ENCODE measurements at regions not wholly inside any gene's neighbourhood (a gene's known extent, or its start where the extent isn't known, plus 50 kb on each side); places are given as distances from the start of the nearest gene placed in this dataset.

DNA sequence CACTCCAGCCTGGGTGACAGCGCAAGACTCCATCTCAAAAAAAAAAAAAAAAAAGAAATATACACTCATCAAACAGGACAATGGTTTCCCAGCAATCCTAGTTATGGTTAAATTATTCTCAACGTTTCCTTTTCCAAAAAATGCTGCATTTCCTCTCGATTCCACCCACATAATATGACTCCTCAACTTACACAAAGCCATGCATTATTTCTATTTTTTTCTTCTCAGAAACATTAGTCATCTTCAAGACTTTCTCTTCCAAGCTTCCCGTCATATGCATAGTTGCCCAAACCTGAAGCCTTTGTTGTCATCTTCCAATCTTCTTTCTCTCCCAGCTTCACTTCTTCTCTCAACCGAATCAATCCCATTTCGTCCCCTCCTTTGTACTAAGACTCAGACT is 61.4 kb upstream of the RANBP6 start:
- no peaks in the 10 kb centered on the region for H3K9me3 ChIP-seq (ENCODE audit: insufficient read depth in 2 of 2, low read depth in 1 of 2, low read length in 1 of 2)
- POLR2A ChIA-PET (ENCODE audit: partially characterized antibody) = no interaction called here
- no peak overlapping the region for H4K5ac ChIP-seq (ENCODE audit: insufficient read length, low read depth, low read length)
- 0 out of 2 replicates have a peak overlapping the region, but pooled peaks have one; percentile 7 for H2AFZ ChIP-seq (ENCODE audit: low read length)
- no peaks in the 10 kb centered on the region for H3K79me1 ChIP-seq (ENCODE audit: low read depth, low read length)
- CTCF ChIA-PET (ENCODE audit: partially characterized antibody) = interaction anchor here (4.1 kb wide), 1 partner anchor 23 kb away, joined by 17 read pairs; no protein-coding TSS in a partner anchor
- H3K36me3 ChIP-seq (ENCODE audit: control insufficient read depth in 2 of 4, insufficient read depth in 4 of 4, low read length in 3 of 4) = no peaks in the 10 kb centered on the region
- H2BK15ac ChIP-seq (ENCODE audit: low read length) = no peak overlapping the region
- FAIRE-seq (no peak), DNase-seq (ENCODE audit: low read depth in 1 of 2, low spot score in 2 of 2) (no peak)
- 85 to 100% methylated on average over 3 to 6 of the region's 6 CpGs for WGBS, 2 experiments (ENCODE audit: extremely low coverage in 1 of 2, insufficient coverage in 1 of 2, insufficient read length in 1 of 2, insufficient replicate concordance in 2 of 2, low coverage in 1 of 2, low lambda C conversion rate in 2 of 2, missing lambda C conversion rate in 1 of 2)
- H3K9ac ChIP-seq (replicated peaks in 1 of 4; ENCODE audit: extremely low read depth in 1 of 4, low read depth in 3 of 4, low read length in 3 of 4) = no peak overlapping the region
- H3K14ac ChIP-seq (ENCODE audit: insufficient read length) = no peak overlapping the region
- 0 out of 2 replicates have a peak overlapping the region, but pooled peaks have one; percentile 86 for H2BK20ac ChIP-seq (ENCODE audit: low read length)
- peaks cover 0 to 12% (median 5%) of the 10 kb centered on the region in 4 experiments; a peak in 3 of 7 replicates for H3K4me1 ChIP-seq (replicated peaks in 1 of 4; ENCODE audit: control insufficient read depth in 3 of 4, insufficient read depth in 4 of 4, low read length in 3 of 4)
- no peaks in the 10 kb centered on the region for H4K20me1 ChIP-seq (replicated peaks in 1 of 2; ENCODE audit: control insufficient read depth in 1 of 2, insufficient read depth in 2 of 2, low read length in 2 of 2)
- H4K91ac ChIP-seq (replicated peaks; ENCODE audit: insufficient read length, low read length) = no peak overlapping the region
- H3K27ac ChIP-seq (ENCODE audit: low read depth, low read length) = no peak overlapping the region
- H3K4ac ChIP-seq (replicated peaks; ENCODE audit: insufficient read length, low read depth, low read length) = no peak overlapping the region
- no peak overlapping the region for H3K23ac ChIP-seq (ENCODE audit: insufficient read length)
- H3K79me2 ChIP-seq (ENCODE audit: control insufficient read depth in 1 of 2, insufficient read depth in 2 of 2, low read length in 2 of 2) = no peaks in the 10 kb centered on the region
- H3K27me3 ChIP-seq (replicated peaks in 1 of 4; ENCODE audit: control insufficient read depth in 3 of 4, extremely low read depth in 1 of 4, insufficient read depth in 3 of 4, low read length in 3 of 4) = no peaks in the 10 kb centered on the region
- H2BK5ac ChIP-seq (ENCODE audit: low read depth, low read length) = no peak overlapping the region; the same call in 1 of the 2 replicates
- H3K4me2 ChIP-seq (ENCODE audit: insufficient read depth in 1 of 2, low read depth in 2 of 2, low read length in 2 of 2) = no peak overlapping the region
- no peak overlapping the region for H3K4me3 ChIP-seq (ENCODE audit: extremely low read depth in 1 of 4, insufficient read depth in 2 of 4, low read depth in 3 of 4, low read length in 4 of 4)
- no peak overlapping the region for H3K18ac ChIP-seq (ENCODE audit: extremely low read depth, low read length)
- H2BK12ac ChIP-seq (ENCODE audit: low read depth, low read length) = 0 out of 2 replicates have a peak overlapping the region, but pooled peaks have one; percentile 50
- no peak overlapping the region for H3K56ac ChIP-seq (replicated peaks; ENCODE audit: insufficient read length, low read depth, low read length)
- no peak overlapping the region for H4K8ac ChIP-seq (ENCODE audit: extremely low read depth, insufficient read depth, low read length)
- H3K23me2 ChIP-seq (ENCODE audit: low read depth, low read length) = peaks cover 1% of the 10 kb centered on the region; the same call in 1 of the 2 replicates
- no peak overlapping the region for H2BK120ac ChIP-seq (replicated peaks; ENCODE audit: low read depth, low read length)
- H2AK5ac ChIP-seq (ENCODE audit: low read depth, low read length) = no peak overlapping the region
- TF ChIP-seq, protein P1, sequence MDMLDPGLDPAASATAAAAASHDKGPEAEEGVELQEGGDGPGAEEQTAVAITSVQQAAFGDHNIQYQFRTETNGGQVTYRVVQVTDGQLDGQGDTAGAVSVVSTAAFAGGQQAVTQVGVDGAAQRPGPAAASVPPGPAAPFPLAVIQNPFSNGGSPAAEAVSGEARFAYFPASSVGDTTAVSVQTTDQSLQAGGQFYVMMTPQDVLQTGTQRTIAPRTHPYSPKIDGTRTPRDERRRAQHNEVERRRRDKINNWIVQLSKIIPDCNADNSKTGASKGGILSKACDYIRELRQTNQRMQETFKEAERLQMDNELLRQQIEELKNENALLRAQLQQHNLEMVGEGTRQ (IDR thresholded peaks at IDR 0.05; ENCODE audit: low read length) = no peak
- no peak for TF ChIP-seq BCL11A (IDR thresholded peaks at IDR 0.05; ENCODE audit: low read depth in 2 of 2, low read length in 2 of 2)
- TF ChIP-seq KDM4A (IDR thresholded peaks at IDR 0.05; ENCODE audit: low read depth, low read length, severe bottlenecking) = no peak
- TF ChIP-seq, protein P2, sequence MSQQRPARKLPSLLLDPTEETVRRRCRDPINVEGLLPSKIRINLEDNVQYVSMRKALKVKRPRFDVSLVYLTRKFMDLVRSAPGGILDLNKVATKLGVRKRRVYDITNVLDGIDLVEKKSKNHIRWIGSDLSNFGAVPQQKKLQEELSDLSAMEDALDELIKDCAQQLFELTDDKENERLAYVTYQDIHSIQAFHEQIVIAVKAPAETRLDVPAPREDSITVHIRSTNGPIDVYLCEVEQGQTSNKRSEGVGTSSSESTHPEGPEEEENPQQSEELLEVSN (IDR thresholded peaks at IDR 0.05) = no peak
- TF ChIP-seq KDM5A (IDR thresholded peaks at IDR 0.05; ENCODE audit: low read length) = no peak
- TF ChIP-seq KDM1A (IDR thresholded peaks at IDR 0.05; ENCODE audit: borderline replicate concordance, low read length) = no peak
- no peak for TF ChIP-seq SUZ12 (IDR thresholded peaks at IDR 0.05; ENCODE audit: low read length)
- no peak for TF ChIP-seq NANOG (IDR thresholded peaks at IDR 0.05; ENCODE audit: insufficient read depth, low read depth, low read length, poor library complexity, severe bottlenecking)
- TF ChIP-seq, protein P3, sequence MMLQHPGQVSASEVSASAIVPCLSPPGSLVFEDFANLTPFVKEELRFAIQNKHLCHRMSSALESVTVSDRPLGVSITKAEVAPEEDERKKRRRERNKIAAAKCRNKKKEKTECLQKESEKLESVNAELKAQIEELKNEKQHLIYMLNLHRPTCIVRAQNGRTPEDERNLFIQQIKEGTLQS (IDR thresholded peaks at IDR 0.05; ENCODE audit: insufficient read depth, low read depth, low read length) = no peak

All from H1 (cell line).